ENCODE measurements at regions not wholly inside any gene's neighbourhood (a gene's known extent, or its start where the extent isn't known, plus 50 kb on each side); places are given as distances from the start of the nearest gene placed in this dataset.

DNA sequence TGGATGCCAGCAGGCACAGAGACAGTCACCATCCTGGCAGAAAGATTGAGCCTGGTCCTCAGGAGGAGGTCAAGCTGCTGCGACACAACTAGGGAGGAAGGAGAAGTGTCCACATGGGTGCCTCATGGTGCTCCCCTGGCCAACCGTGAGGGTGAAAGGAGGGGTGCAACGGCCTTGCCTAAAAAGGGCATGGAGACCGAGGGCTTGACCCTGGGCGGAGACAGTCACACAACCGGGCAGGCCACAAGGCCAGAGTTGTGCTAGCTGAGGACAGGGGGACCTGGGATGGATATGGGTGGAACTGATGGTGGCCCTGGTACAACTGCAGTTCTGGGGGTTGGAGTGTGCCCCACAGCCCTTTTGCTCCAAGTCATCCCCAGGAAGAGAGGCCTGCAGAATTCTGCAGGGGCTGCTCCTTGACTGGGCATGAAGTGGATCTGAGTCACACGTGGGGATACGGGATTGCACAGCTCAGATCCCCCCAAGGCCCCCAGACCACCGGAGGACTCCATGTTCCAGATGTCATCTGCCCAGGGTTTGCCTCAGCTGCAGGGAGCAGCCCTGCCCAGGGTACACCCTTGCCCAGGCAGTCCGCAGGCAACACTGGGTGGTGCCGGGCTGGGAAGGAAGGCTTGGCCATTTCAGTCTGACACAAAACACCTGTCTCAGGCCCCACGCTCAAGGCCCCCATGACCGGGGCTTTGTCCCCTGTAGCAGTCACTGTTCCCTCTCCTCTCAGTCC, 602.3 kb upstream of the MGMT start:
- no peaks in the 10 kb centered on the region for H3K27me3 ChIP-seq (ENCODE audit: insufficient read depth, low read depth, low read length)
- no peaks in the 10 kb centered on the region for H3K79me2 ChIP-seq (replicated peaks; ENCODE audit: insufficient read depth, low read length)
- H3K4me3 ChIP-seq (ENCODE audit: low read length), result no peak overlapping the region
- no peaks in the 10 kb centered on the region for H3F3A ChIP-seq (ENCODE audit: insufficient read depth, low read length, poor library complexity, severe bottlenecking)
- no peaks in the 10 kb centered on the region for H3K9me3 ChIP-seq (ENCODE audit: low read length)
- TF ChIP-seq, protein P1, sequence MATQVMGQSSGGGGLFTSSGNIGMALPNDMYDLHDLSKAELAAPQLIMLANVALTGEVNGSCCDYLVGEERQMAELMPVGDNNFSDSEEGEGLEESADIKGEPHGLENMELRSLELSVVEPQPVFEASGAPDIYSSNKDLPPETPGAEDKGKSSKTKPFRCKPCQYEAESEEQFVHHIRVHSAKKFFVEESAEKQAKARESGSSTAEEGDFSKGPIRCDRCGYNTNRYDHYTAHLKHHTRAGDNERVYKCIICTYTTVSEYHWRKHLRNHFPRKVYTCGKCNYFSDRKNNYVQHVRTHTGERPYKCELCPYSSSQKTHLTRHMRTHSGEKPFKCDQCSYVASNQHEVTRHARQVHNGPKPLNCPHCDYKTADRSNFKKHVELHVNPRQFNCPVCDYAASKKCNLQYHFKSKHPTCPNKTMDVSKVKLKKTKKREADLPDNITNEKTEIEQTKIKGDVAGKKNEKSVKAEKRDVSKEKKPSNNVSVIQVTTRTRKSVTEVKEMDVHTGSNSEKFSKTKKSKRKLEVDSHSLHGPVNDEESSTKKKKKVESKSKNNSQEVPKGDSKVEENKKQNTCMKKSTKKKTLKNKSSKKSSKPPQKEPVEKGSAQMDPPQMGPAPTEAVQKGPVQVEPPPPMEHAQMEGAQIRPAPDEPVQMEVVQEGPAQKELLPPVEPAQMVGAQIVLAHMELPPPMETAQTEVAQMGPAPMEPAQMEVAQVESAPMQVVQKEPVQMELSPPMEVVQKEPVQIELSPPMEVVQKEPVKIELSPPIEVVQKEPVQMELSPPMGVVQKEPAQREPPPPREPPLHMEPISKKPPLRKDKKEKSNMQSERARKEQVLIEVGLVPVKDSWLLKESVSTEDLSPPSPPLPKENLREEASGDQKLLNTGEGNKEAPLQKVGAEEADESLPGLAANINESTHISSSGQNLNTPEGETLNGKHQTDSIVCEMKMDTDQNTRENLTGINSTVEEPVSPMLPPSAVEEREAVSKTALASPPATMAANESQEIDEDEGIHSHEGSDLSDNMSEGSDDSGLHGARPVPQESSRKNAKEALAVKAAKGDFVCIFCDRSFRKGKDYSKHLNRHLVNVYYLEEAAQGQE (IDR thresholded peaks at IDR 0.05; ENCODE audit: borderline replicate concordance), result no peak
- TF ChIP-seq RAD21 (conservative IDR thresholded peaks at IDR 0.05) (no peak), TAF1 (IDR thresholded peaks at IDR 0.05; ENCODE audit: low read depth) (no peak), EZH2 (IDR thresholded peaks at IDR 0.05; ENCODE audit: borderline replicate concordance, insufficient read depth, low read length, poor library complexity, severe bottlenecking) (no peak), EP300 (conservative IDR thresholded peaks at IDR 0.05; ENCODE audit: poor library complexity, severe bottlenecking) (no peak), POLR2AphosphoS5 (IDR thresholded peaks at IDR 0.05) (no peak)
- TF ChIP-seq, protein P2, sequence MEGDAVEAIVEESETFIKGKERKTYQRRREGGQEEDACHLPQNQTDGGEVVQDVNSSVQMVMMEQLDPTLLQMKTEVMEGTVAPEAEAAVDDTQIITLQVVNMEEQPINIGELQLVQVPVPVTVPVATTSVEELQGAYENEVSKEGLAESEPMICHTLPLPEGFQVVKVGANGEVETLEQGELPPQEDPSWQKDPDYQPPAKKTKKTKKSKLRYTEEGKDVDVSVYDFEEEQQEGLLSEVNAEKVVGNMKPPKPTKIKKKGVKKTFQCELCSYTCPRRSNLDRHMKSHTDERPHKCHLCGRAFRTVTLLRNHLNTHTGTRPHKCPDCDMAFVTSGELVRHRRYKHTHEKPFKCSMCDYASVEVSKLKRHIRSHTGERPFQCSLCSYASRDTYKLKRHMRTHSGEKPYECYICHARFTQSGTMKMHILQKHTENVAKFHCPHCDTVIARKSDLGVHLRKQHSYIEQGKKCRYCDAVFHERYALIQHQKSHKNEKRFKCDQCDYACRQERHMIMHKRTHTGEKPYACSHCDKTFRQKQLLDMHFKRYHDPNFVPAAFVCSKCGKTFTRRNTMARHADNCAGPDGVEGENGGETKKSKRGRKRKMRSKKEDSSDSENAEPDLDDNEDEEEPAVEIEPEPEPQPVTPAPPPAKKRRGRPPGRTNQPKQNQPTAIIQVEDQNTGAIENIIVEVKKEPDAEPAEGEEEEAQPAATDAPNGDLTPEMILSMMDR (IDR thresholded peaks at IDR 0.05; ENCODE audit: poor library complexity, severe bottlenecking), result no peak
- H3K9me2 ChIP-seq (ENCODE audit: insufficient read depth, low read length), result no peaks in the 10 kb centered on the region
- H3K9ac ChIP-seq (ENCODE audit: low read length), result no peak overlapping the region
- no peak overlapping the region for H3K4me2 ChIP-seq (ENCODE audit: low read length)
- no peak overlapping the region for H3K27ac ChIP-seq (ENCODE audit: low read length)
- H4K20me1 ChIP-seq (ENCODE audit: insufficient read depth), result no peaks in the 10 kb centered on the region
- no peak overlapping the region for H2AFZ ChIP-seq (ENCODE audit: low read depth, low read length)
- H3K36me3 ChIP-seq (ENCODE audit: insufficient read depth, low read length), result no peaks in the 10 kb centered on the region

DNA sequence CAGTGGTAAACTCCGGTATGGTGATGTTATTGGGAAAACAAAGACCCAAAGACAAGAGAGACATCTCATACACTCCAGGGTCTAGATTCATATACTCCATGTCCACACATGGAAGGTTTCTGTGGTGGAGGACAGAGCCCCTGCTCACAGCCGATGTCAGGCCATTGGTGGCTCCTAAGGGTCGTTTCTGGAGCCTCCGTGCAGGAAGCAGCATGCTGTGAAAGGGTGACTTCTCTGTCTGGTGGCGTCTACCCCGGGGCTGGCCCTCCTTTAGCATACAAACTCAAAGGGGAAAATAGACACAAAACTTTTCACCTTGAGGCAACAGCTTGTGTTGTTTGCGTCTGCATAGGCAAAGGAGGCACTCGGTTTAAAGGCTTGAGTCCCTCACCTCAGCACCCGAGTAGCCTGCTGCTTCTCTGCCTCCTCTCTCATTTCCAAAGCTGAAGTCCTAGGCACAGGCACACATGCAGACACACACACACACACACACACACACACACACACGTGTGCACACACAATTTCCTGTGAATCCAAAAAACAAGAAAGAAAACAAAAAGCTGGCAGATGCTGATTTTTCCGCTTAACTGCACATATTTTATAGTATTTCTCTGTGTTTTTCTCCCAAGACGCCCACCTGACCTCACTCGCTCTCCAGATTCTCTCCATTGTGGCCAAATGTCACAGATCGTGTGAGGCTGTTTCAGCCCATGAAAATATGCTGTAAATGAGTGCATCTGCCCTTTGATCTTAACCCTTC, 601.4 kb upstream of the MGMT start:
- Histone ChIP-seq H4K20me1 (ENCODE audit: insufficient read depth) (no peaks in the 10 kb centered on the region), H3K27me3 (ENCODE audit: insufficient read depth, low read depth, low read length) (no peaks in the 10 kb centered on the region), H3K27ac (ENCODE audit: low read length) (no peak overlapping the region), H3K9me3 (ENCODE audit: low read length) (no peaks in the 10 kb centered on the region), H3K4me3 (ENCODE audit: low read length) (no peak overlapping the region), H3K79me2 (replicated peaks; ENCODE audit: insufficient read depth, low read length) (no peaks in the 10 kb centered on the region), H3K9ac (ENCODE audit: low read length) (no peak overlapping the region), H3K4me2 (ENCODE audit: low read length) (no peak overlapping the region), H3F3A (ENCODE audit: insufficient read depth, low read length, poor library complexity, severe bottlenecking) (no peaks in the 10 kb centered on the region), H3K36me3 (ENCODE audit: insufficient read depth, low read length) (no peaks in the 10 kb centered on the region), H3K9me2 (ENCODE audit: insufficient read depth, low read length) (no peaks in the 10 kb centered on the region), H2AFZ (ENCODE audit: low read depth, low read length) (no peak overlapping the region)
- TF ChIP-seq TAF1 (IDR thresholded peaks at IDR 0.05; ENCODE audit: low read depth), result no peak
- TF ChIP-seq EP300 (conservative IDR thresholded peaks at IDR 0.05; ENCODE audit: poor library complexity, severe bottlenecking), result no peak
- no peak for TF ChIP-seq MXI1 (conservative IDR thresholded peaks at IDR 0.05; ENCODE audit: poor library complexity, severe bottlenecking)
- TF ChIP-seq, protein P1 (IDR thresholded peaks at IDR 0.05; ENCODE audit: borderline replicate concordance), result no peak
- TF ChIP-seq RAD21 (conservative IDR thresholded peaks at IDR 0.05), result no peak
- TF ChIP-seq EZH2 (IDR thresholded peaks at IDR 0.05; ENCODE audit: borderline replicate concordance, insufficient read depth, low read length, poor library complexity, severe bottlenecking), result no peak
- no peak for TF ChIP-seq POLR2AphosphoS5 (IDR thresholded peaks at IDR 0.05)
- no peak for TF ChIP-seq SMC3 (conservative IDR thresholded peaks at IDR 0.05; ENCODE audit: poor library complexity)
- TF ChIP-seq, protein P2 (IDR thresholded peaks at IDR 0.05; ENCODE audit: poor library complexity, severe bottlenecking), result no peak
